GM18502 (cell line): ENCODE measurements at regions not wholly inside any gene's neighbourhood (a gene's known extent, or its start where the extent isn't known, plus 50 kb on each side); places are given as distances from the start of the nearest gene placed in this dataset.
"Not testable (repeated sequence)": the region's sequence is repeated elsewhere in the genome, so short reads cannot be mapped to it uniquely, and the experiment has no call there.

ENCODE experiments used
- ATAC-seq: cut with Tn5 transposase; IDR thresholded peaks from one replicate; pipeline ENCODE4 v1.9.1; 2021; ENCODE audit warnings: mild to moderate bottlenecking; ENCODE audit not compliant: unreplicated experiment, poor library complexity

DNA sequence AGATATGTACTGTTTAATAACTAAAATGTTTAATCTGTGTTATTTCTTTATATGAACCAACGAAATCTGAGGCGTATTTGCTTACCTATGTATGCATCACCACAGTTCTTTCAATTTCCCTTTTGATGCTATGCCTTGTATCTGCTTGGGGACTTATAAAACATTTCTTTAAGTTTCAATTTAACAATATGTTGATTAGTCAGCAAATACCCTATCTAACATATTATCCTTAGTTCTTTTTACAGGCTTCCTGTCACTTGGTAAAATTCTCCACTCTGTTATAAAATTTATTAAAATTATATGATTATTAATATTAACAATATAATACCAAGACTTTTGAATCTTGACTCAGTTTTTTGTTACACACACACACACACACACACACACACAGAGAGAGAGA is 174.3 kb downstream of the CPS1 start:
- no peak for ATAC-seq

DNA sequence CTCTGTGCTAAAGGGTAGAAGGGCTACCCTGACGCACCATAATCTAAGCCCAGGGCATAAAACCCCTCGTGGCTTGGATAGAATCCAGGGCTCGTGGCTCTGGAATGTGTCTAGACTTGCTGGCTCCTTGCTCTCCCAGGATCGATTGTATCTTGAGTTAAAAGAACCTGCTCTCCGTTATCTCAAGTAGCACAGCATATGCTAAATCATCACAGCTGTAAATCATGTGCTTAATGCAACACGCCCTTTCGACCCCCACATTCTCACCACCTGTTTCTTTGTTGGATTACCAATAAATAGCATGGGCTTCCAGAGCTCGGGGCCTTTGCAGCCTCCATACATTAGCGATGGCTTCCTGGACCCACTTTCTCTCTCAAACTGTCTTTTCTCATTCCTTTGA is 190.4 kb downstream of the CPS1 start:
- ATAC-seq, result not testable (repeated sequence)

DNA sequence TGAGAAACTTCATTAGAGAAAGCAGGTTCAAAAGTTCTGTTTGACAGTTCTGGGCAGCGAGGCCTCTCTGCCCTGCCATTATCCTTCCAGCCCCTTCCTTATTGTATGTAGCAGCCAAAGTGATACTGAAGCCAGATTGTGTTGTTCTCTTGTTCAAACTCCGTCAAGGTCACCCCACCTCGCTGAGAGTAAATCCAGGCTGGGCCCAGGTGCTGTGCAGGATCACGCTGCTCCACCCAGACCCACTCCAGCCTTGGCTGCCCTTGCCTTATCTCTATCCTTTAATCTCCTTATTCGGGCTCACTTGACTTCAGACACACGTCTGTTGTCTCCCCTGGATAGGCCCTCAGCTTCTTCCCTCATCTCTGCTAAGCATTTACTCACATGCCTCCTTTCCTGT is 196.1 kb downstream of the CPS1 start:
- ATAC-seq, result no peak

DNA sequence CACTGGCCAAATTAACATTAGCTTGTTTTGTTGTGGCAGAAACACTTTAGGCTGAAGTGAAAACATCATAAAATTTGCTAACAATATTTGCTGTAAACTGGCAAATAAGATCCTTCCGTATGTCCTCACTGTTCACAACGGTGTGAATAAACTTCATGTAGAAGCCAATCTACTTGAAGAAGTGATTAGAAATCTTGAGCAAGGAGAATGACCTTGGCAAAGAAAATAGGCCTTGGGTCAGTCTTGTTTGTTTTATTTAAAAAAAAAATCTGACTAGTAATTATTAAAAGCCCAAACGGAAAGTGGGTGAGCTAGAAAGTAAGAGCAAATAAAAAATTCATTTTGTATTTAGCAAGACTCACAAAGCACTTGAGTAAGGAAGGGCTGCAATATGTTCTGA is 197.0 kb downstream of the CPS1 start:
- ATAC-seq, result no peak

DNA sequence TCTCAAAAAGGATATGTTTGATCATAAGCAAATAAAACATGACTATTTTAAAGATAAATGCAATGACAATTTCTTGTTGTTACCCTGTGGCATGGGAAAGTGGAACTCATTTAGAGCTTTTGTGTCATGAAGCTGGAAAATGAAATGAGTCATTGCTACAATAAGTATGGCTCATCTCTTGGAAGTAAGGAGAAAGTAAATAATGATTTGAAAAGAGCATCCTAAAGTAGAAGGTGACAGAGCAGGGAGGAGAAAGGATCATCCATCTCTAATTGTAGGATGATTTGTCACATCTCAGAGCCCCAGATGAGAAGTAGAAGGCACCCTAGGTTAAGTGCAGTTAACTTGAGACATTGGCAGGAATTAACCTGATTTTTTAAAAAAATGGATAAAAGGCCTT is 200.5 kb downstream of the CPS1 start:
- ATAC-seq, result no peak

DNA sequence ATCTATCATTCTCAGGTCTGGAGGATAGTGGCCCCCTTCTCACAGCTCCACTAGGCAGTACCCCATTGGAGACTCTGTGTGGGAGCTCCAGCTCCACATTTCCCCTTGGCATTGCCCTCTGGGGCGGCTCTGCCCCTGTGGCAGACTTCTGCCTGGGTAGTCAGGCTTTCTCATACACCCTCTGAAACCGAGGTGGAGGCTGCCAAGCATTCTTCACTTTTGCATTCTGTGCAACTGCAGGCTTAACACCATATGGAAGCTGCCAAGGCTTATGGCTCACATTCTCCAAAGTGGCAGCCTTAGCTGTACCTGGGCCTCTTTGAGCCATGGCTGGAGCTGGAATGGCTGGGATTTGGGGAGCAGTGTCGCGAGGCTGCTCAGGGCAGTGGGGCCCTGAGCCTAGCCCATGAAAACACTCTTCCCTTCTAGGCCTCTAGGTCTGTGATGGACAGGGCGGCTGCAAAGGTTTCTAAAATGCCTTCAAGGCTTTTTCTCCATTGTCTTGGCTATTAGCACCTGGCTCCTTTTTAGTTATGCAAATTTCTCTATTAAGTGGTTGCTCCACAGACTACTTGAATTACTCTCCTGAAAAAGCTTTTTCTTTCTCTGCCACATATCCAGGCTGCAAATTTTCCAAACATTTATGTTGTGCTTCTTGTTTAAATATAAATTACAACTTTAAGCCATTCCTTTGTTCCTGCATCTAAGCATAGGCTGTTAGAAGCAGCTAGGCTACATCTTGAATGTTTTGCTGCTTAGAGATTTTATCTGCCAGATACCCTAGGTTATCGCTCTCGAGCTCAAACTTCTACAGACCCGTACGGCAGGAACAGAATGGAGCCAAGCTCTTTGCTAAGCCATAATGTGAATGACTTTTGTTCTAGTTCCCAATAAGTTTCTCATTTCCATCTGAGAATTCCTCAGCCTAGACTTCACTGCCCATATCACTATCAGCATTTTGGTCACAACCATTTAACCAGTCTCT is 206.5 kb downstream of the CPS1 start:
- ATAC-seq, result no peak

DNA sequence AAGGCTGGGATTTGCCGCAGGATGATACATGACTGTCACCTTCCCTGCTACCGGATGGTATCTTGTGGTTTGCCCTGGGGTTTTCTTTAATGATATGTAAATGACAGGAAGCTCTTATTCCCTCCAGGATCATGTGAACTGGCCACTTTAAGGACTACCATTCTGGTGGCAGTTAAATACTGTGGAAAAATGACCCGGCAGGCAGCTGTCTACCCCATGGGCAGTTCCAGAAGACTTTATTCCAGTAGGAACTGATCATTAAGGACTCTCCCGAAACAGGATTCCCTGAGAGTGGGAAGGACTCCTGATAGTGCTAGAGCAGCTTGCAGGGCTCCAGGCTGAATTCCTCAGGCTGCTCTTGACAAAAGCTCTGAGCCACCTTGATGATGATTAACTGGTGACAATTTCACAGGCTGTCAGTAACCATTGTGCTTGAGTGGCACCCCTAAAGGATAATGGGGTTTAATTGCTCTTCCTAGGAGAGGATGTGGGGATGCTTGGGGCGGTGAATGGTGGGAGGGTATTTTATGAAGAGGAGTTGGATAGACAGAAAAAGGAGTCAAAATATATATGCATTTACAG is 212.0 kb downstream of the CPS1 start:
- ATAC-seq, result no peak

DNA sequence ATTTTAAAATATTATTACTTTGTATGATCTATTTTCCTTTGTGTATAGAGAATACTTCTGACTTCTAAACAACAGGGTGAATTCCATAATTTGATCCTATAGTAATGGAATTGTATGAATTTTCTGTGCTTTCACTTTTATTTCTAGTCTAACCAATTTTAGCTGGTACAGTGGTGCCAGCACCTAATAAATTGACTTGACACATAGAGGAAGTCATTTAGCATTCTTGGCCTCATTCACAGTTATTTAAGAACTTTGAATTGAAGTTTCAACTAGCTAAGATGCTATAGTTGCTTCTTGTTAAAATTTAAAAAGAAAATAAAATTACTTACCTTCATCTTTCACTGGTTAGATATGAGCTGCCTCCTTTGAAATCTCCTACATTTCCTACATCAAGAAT is 220.4 kb downstream of the CPS1 start:
- no peak for ATAC-seq

DNA sequence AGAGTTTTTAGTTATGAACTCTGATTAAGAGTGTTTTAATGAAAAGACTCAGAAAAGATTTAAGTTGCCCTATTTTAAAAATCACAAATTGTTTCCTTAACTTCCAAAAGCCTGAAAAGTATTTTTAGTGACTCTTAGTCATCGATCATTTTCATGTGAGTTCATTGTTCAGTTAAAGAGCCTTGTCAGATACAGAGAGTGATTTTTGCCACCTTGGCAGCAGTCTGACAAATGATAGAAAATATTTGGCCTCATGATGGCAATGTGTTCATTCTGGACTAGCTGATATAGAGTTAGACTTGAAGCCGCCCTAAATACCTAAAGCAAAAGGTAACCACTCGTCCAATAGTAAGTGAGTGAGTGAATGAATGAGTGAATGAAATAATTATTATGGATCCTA is 225.8 kb downstream of the CPS1 start:
- no peak for ATAC-seq

DNA sequence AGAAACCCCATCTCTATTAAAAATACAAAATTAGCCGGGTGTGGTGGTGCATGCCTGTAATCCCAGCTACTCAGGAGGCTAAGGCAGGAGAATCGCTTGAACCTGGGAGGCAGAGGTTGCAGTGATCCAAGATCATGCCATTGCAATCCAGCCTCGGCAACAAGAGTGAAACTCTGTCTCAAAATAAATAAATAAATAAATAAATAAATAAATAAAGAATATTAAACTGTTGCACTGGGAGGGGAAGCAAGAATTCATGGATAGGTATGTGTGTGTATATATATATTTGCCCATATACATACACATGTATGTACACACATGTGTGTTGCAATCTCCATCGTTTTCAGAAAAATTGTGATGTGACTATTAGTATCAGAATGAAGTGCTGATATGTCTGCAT is 231.4 kb downstream of the CPS1 start:
- not testable (repeated sequence) for ATAC-seq

DNA sequence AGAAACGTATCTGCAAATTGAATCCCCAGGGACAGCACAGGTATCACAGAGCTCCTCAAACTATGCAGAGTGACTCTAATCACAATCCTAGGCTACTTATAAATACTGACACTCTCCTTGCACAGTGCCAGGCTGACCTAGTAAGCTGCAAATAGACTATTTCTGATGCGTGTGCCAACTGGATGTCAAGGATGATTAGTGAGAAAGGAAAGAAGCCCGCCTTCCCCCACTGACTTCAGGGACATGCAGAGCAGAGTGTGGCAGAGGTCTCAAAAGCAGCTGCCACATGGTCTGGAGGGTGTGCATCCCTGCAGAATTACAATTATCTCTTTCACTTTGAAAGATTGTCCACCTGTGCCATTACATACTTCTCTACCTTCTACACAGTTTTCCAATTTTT is 235.6 kb downstream of the CPS1 start:
- ATAC-seq, result no peak

DNA sequence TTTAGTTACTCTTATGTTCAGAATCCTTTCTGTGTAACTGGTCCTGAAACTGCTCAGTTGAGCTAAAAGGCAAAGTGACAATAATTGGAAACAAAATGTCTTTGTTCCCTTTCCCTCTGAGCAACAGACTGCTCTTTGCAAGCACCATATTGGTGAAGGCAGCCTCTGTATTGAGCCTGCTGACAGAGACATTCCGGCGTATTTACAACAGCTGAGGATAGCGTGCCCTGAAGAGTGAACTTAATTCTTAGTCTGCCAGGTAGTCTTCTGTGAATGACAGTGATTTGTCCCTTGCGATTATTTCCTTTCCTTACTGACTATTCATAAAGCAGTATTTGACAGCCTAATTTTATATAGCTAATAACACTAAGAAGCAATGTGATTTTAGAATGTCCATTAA is 239.1 kb downstream of the CPS1 start:
- no peak for ATAC-seq

DNA sequence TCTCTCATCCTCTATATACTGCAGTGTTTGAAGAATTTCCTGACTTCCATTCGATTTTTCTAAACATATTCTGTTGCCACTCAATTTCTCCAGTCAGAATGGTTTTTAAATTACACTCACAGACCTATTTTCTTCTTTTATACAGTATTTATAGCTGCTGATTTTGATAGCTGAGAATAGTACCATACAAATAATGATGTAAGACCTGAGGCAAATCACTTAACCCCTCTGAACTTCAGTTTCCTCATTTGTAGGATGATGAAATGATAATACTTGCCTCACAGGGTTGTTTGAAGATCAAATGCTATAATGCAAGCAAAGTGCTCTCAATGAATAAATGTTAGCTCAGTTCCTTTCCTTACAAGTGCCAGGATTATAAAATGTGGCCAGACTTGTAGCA is 241.8 kb downstream of the CPS1 start:
- ATAC-seq, result no peak

DNA sequence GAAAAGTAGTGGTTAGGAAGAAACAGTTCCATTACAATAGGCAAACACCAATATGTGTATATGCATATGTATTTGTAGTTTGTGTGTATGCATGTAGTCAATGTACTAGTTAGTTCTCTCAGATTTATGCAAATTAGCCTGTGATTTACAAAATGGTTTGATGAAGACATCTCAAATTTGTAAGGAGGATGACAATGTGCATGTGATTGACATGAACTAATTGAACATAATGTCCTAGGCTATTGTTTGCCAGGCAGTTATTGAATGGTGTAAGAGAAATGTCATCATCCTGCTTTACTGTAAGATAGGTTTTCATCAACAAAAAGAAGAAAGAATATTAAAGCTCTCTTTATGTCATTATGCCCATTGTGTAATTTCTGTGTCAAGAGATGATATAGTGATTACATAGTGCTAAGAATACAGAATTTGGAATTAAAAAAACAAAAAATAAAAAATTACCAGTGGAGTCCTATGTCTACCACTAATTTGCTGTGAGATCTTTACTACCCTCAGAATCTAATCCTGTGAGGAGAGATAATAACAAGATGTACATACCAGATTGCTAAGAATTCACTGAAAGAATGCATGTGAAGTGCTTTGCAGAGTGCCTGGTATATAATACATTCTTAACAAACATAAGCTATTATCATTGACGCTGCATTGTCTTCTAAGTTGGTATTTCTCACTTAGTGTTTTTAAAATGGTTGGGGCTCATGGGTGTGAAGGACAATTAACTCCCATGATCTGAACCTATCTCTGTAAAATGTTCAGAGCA is 258.0 kb downstream of the CPS1 start:
- ATAC-seq, result no peak

DNA sequence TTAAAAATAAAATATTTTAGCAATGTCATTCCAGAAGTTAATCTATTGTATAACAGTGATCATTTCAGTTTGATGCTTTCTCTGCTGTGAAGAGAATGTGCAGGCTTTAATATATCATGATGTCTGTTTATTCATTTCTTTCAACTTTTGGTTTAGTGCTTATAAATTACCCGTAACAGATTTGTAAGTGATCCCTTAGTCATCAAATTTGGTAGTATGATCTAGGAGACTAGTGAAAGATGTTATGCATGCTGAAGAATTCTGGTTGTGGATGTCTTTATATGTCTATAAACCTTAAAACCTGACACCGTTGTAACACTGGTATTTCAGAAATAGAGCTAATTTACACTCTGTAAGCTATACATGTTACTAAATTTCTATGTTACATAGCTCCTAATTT is 260.4 kb downstream of the CPS1 start:
- ATAC-seq, result no peak

DNA sequence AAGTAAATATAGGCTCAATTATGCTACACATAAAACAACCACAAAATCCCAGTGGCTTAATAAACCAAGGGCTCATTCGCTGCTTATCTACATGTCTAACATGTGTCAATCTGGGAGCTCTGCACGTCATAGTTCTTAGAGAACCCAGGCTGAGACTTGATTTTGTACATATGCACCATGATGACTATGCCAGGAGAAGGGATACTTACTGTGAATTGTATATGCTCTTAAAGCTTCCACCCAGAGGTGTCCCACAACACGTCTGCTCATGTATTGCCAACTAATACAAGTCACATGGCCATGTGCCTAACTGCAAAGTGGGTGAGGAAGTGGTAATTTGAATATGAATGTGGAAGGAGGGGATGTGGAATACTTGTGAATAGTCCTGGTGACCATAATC is 262.1 kb downstream of the CPS1 start:
- no peak for ATAC-seq

DNA sequence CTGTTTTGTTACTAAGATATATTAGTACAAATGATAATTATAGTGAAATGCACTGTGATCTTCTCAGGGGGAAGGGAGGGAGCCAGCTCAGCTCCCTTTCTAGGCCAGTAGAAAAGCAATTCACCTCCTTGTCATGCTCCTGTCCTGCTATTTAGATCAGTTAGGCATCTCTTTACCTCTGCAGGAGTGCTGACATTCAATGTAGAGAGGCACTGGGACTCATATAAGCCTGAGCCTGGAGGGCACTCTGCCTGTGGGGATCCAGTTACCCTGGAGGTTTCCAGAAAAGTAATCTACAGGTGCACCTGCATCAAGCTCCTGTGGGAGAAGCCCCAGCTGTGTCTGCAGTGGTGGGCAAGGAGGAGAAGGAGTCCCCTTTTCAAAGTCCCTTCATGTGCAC is 277.0 kb downstream of the CPS1 start:
- no peak for ATAC-seq

DNA sequence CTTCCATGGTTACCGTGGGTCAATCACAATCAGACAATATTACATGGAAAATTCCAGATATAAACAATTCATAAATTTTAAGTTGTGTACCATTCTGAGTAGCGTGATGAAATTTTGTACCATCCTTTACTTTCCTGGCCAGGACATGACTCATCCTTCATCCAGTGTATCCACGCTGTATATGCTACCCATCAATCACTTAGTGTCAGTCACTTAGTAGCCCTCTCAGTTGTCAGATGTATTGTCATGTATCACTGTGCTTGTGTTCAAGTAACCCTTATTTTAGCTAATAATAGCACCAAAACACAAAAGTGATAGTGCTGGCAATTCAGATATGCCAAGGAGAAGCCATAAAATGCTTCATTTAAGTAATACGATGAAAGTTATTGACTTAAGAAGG is 282.6 kb downstream of the CPS1 start:
- ATAC-seq, result no peak

DNA sequence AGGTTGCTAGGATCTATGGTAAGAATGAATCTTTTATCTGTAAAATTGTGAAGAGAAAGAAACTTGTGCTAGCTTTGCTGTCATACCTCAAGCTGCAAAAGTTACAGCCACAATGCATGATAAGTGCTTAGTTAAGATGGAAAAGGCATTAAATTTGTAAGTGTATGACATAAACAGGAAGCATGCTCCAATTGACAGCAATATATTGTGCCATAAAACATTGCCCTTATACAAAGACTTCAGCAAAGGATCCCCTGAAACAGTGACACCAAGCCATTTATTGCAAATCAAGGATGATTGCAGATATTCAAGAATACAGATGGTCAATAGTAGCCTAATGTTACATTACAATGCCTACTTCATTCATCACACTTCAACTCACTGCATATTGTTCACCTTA is 283.1 kb downstream of the CPS1 start:
- no peak for ATAC-seq

DNA sequence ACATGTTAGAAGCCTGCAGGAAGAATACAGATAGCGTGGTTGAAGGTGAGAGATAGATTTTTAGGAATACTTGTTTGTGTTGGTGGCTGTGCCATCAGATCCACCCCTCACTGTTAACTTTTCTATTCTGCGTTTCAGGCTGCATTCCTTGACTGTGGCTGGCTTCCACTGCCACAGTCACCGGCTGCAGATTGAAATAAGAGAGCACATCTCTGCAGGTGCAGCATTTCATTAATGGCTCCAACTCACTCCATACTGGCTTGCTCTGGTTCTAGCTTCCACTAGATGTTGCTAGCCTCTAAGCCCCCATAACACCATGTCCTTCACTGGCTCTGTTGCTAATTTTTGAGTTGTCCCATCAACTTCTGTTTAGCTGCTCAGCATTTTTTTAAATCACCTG is 286.5 kb downstream of the CPS1 start:
- ATAC-seq, result no peak

DNA sequence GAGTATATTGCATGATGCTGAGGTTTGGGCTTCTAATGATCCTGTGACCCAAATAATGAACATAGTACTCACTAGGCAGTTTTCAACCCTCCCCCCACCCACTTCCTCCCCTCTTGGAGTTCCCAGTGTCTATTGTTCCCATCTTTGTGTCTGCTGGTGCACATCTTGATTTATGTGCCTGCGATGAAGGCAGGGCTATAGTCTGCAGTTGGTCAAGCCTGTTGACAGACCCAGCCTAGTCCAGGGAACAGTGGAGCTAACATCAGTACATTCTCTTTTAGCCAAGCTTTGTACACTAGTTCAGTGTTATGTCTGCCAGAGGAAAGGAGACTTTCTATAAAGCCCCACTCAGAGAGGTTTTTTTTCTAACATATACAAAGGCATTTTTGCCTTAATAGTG is 287.6 kb downstream of the CPS1 start:
- ATAC-seq, result no peak
